GM12875 (cell line): ENCODE measurements at regions not wholly inside any gene's neighbourhood (a gene's known extent, or its start where the extent isn't known, plus 50 kb on each side); places are given as distances from the start of the nearest gene placed in this dataset.
A peak's percentile ranks its signal among the peaks of the same experiment; 100 is the strongest.

ENCODE experiments used
- H3K4me3 ChIP-seq: one replicate; pipeline ENCODE4 v1.5.1; 2011; ENCODE audit warnings: low read depth, low read length, control low read depth
- CTCF ChIP-seq: IDR thresholded peaks from 2 replicates; pipeline ENCODE4 v1.5.1; 2011; ENCODE audit warnings: low read depth, mild to moderate bottlenecking, control low read depth, inconsistent platforms, low read length, moderate library complexity, borderline replicate concordance; ENCODE audit not compliant: insufficient read depth

GRCh38 chr5:57338068-57338867, 144.3 kb downstream of the ACTBL2 start:
- peak; percentile 56 for TF ChIP-seq CTCF
- H3K4me3 ChIP-seq: no peak overlapping the region

GRCh38 chr5:57335092-57335660, 147.4 kb downstream of the ACTBL2 start:
- no peak for TF ChIP-seq CTCF
- H3K4me3 ChIP-seq: no peak overlapping the region

- H3K4me3 ChIP-seq: no peak overlapping the region
- no peak for TF ChIP-seq CTCF
Observed at GRCh38 chr5:57334475-57334874, 148.1 kb downstream of the ACTBL2 start.

- TF ChIP-seq CTCF: no peak
- no peak overlapping the region for H3K4me3 ChIP-seq
Observed at GRCh38 chr5:57332361-57332760, 150.2 kb downstream of the ACTBL2 start.

GRCh38 chr5:57327561-57328367, 153.9 kb downstream of the GPBP1 start:
- no peak overlapping the region for H3K4me3 ChIP-seq
- no peak for TF ChIP-seq CTCF

- H3K4me3 ChIP-seq: no peak overlapping the region
- TF ChIP-seq CTCF: no peak
Observed at GRCh38 chr5:57325678-57326397, 152.0 kb downstream of the GPBP1 start.
